Endothelial cell of umbilical vein (primary cell): ENCODE measurements at regions not wholly inside any gene's neighbourhood (a gene's known extent, or its start where the extent isn't known, plus 50 kb on each side); places are given as distances from the start of the nearest gene placed in this dataset.

Experiments
- BruUV-seq: library from RNA; stranded (reverse); fragments of 400-500 nt; replicated peaks from 2 replicates; lab custom pipeline; 2021; lab: Mats Ljungman, UMichigan
- CTCF ChIA-PET: fragments of 300-600, 350-600 bp; sonication (Branson Sonifier 250); formaldehyde crosslinking; loops from one replicate; lab custom pipeline; 2021; ENCODE audit warnings: antibody characterized with exemption, inconsistent platforms; lab: Charles Lee
- POLR2A ChIA-PET: fragments of 300-600, 350-600 bp; sonication (Branson Sonifier 250); formaldehyde crosslinking; loops from one replicate; lab custom pipeline; 2021; ENCODE audit warnings: antibody characterized with exemption, inconsistent platforms; lab: Charles Lee
- DNase-seq: peaks from one replicate; pipeline ENCODE4 v3.0.0-alpha.2; 2011; ENCODE audit warnings: low read depth, low spot score
- FAIRE-seq: peaks from 2 replicates; lab custom pipeline; 2011; peaks lifted over from hg19 to GRCh38; lab: Jason Lieb, UNC
- H2AFZ ChIP-seq: 2 replicates; pipeline ENCODE4 v1.6.0; 2012; ENCODE audit warnings: low read depth, low read length, control low read depth, inconsistent platforms
- H3K27ac ChIP-seq: 2 replicates; pipeline ENCODE4 v1.5.1; 2011; ENCODE audit warnings: low read depth, mild to moderate bottlenecking, control low read depth, low read length, moderate library complexity; ENCODE audit not compliant: insufficient read depth
- H3K27me3 ChIP-seq, 2 experiments: 2 replicates each; pipeline versions ENCODE4 v1.6.0 to v1.6.1; 2011; ENCODE audit warnings: low read length in 2 of 2, mixed read lengths in 1 of 2; ENCODE audit not compliant: control insufficient read depth in 2 of 2, insufficient read depth in 2 of 2
- H3K36me3 ChIP-seq, 2 experiments: 2 replicates in 1 of 2; 3 replicates in 1 of 2; pipeline ENCODE4 v1.5.1; 2011; ENCODE audit warnings: low read length in 2 of 2, mild to moderate bottlenecking in 1 of 2, moderate library complexity in 1 of 2; ENCODE audit not compliant: control insufficient read depth in 2 of 2, insufficient read depth in 2 of 2; ENCODE audit errors: extremely low read depth in 1 of 2
- H3K4me1 ChIP-seq: 3 replicates; pipeline ENCODE4 v1.5.1; 2011; ENCODE audit warnings: mild to moderate bottlenecking, low read length; ENCODE audit not compliant: control insufficient read depth, insufficient read depth; ENCODE audit errors: extremely low read depth
- H3K4me2 ChIP-seq: 2 replicates; pipeline ENCODE4 v1.6.1; 2011; ENCODE audit warnings: low read length, control low read depth, mixed read lengths; ENCODE audit not compliant: insufficient read depth
- H3K4me3 ChIP-seq, 3 experiments: fragments of 200-600 bp in 1 of 3; sonication (generic), shearing (Covaris generic) in 1 of 3; replicated peaks in 1 of 3; 2 replicates each; pipeline ENCODE4 v1.5.1; 2011 to 2016; ENCODE audit warnings: control low read depth in 3 of 3, low read length in 3 of 3, mild to moderate bottlenecking in 2 of 3, inconsistent platforms in 1 of 3, low read depth in 1 of 3, moderate library complexity in 1 of 3; ENCODE audit not compliant: insufficient read depth in 1 of 3
- H3K79me2 ChIP-seq: 2 replicates; pipeline ENCODE4 v1.6.0; 2012; ENCODE audit warnings: low read length, inconsistent platforms; ENCODE audit not compliant: control insufficient read depth, insufficient read depth
- H3K9ac ChIP-seq: replicated peaks from 2 replicates; pipeline ENCODE3; 2011; ENCODE audit warnings: low read length, control low read depth; ENCODE audit not compliant: insufficient read depth; ENCODE audit errors: extremely low read depth
- H3K9me1 ChIP-seq: replicated peaks from 3 replicates; pipeline ENCODE4 v1.6.0; 2011; ENCODE audit warnings: mild to moderate bottlenecking, low read length; ENCODE audit not compliant: control insufficient read depth, insufficient read depth; ENCODE audit errors: extremely low read depth
- H3K9me3 ChIP-seq: replicated peaks from 2 replicates; pipeline ENCODE4 v1.5.1; 2012; ENCODE audit warnings: low read length, inconsistent platforms; ENCODE audit not compliant: control insufficient read depth, insufficient read depth
- H4K20me1 ChIP-seq: replicated peaks from 2 replicates; pipeline ENCODE3; 2011; ENCODE audit warnings: mild to moderate bottlenecking, low read length; ENCODE audit not compliant: control insufficient read depth, insufficient read depth; ENCODE audit errors: extremely low read depth
- EZH2 ChIP-seq: IDR thresholded peaks from 2 replicates; pipeline ENCODE4 v1.6.1; 2012; ENCODE audit warnings: borderline replicate concordance, low read depth, mild to moderate bottlenecking, moderate library complexity, low read length, inconsistent platforms; ENCODE audit not compliant: severe bottlenecking
- FOS ChIP-seq: IDR thresholded peaks from 2 replicates; pipeline ENCODE4 v1.6.1; 2011; ENCODE audit warnings: mild to moderate bottlenecking, low read length, moderate library complexity, borderline replicate concordance; ENCODE audit not compliant: insufficient read depth
- GATA2 ChIP-seq: IDR thresholded peaks from 2 replicates; pipeline ENCODE4 v1.7.0; 2011; ENCODE audit warnings: low read depth, mild to moderate bottlenecking, moderate library complexity, mixed read lengths, low read length; ENCODE audit not compliant: insufficient read length, insufficient read depth
- JUN ChIP-seq: IDR thresholded peaks from 2 replicates; pipeline ENCODE4 v1.6.1; 2011; ENCODE audit warnings: borderline replicate concordance, low read depth; ENCODE audit not compliant: insufficient read length, insufficient read depth
- MYC ChIP-seq: IDR thresholded peaks from one replicate; pipeline ENCODE4 v1.6.1; 2011; ENCODE audit warnings: mild to moderate bottlenecking, low read depth, low read length
- POLR2A ChIP-seq: IDR thresholded peaks from 2 replicates; pipeline ENCODE4 v1.6.1; 2012; ENCODE audit warnings: low read depth, mild to moderate bottlenecking, control low read depth, low read length
- POLR2AphosphoS5 ChIP-seq: IDR thresholded peaks from 2 replicates; pipeline ENCODE4 v1.6.1; 2012; ENCODE audit warnings: low read depth, mild to moderate bottlenecking, control low read depth, low read length, moderate library complexity; ENCODE audit not compliant: insufficient read depth
- dilution Hi-C: fragments of 300-500 bp; cut with MboI; formaldehyde crosslinking; loops from one replicate; pipeline ENCODE4 v1.15.0; 2019; ENCODE audit warnings: low sequenced_read_pairs; ENCODE audit not compliant: extremely low pct_ligation_motif_present
- intact Hi-C: fragments of 100-400 bp; cut with micrococcal nuclease; formaldehyde crosslinking; loops from one replicate; pipeline ENCODE4 v1.10.0; 2022
- TF ChIP-seq, protein P1 (sequence below): IDR thresholded peaks from 2 replicates; pipeline ENCODE4 v1.6.1; 2011; ENCODE audit not compliant: insufficient read depth, insufficient read length
- TF ChIP-seq, protein P2 (sequence below), 2 donors: IDR thresholded peaks; 1 replicate in 1 of 2; 2 replicates in 1 of 2; pipeline ENCODE4 v1.5.1; 2011; ENCODE audit warnings: low read length in 2 of 2, mild to moderate bottlenecking in 2 of 2, moderate library complexity in 2 of 2, control low read depth in 1 of 2, inconsistent platforms in 1 of 2, low read depth in 1 of 2; ENCODE audit not compliant: insufficient read depth in 1 of 2; ENCODE audit errors: extremely low read depth in 1 of 2

DNA sequence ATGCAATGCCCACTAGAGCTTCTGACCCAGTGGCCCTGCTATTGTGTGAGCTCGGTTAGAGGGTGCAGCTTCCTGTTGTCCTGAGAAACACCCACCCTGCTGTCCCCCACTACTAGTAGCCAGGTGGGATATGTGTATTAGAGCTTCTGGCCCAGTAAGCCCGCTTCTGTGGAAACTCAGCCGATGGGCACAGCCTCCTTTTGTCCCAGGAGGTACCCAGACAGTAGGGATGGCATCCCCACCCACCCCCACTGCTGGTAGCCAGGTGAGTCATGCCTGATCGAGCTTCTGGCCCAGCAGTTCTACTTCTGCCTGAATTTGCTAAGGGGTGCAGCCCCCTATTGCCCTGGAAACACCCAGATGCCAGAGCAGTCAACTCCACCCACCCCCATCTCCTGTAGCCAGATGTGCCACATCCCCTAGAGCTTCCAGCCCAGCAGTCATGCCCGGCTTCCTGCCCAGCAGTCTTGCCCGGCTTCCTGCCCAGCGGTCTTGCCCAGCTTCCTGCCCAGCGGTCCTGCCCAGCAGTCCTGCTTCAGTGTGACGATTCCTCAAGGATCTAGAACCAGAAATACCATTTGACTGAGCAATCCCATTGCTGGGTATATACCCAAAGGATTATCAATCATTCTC lies 162.7 kb upstream of the KLF8 start:
- no peak for FAIRE-seq
- no peaks in the 10 kb centered on the region for H3K79me2 ChIP-seq
- POLR2A ChIA-PET = no interaction called here
- H3K36me3 ChIP-seq = no peaks in the 10 kb centered on the region
- no peak for DNase-seq
- H3K4me3 ChIP-seq = no peak overlapping the region
- H3K4me1 ChIP-seq = no peaks in the 10 kb centered on the region
- CTCF ChIA-PET = no interaction called here
- TF ChIP-seq JUN = no peak
- no peak for TF ChIP-seq POLR2AphosphoS5
- TF ChIP-seq, protein P1, sequence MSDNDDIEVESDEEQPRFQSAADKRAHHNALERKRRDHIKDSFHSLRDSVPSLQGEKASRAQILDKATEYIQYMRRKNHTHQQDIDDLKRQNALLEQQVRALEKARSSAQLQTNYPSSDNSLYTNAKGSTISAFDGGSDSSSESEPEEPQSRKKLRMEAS = no peak
- no peak for TF ChIP-seq POLR2A
- TF ChIP-seq GATA2 = no peak
- no peak for TF ChIP-seq FOS
- TF ChIP-seq, protein P2, sequence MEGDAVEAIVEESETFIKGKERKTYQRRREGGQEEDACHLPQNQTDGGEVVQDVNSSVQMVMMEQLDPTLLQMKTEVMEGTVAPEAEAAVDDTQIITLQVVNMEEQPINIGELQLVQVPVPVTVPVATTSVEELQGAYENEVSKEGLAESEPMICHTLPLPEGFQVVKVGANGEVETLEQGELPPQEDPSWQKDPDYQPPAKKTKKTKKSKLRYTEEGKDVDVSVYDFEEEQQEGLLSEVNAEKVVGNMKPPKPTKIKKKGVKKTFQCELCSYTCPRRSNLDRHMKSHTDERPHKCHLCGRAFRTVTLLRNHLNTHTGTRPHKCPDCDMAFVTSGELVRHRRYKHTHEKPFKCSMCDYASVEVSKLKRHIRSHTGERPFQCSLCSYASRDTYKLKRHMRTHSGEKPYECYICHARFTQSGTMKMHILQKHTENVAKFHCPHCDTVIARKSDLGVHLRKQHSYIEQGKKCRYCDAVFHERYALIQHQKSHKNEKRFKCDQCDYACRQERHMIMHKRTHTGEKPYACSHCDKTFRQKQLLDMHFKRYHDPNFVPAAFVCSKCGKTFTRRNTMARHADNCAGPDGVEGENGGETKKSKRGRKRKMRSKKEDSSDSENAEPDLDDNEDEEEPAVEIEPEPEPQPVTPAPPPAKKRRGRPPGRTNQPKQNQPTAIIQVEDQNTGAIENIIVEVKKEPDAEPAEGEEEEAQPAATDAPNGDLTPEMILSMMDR (IDR thresholded peaks at IDR 0.05; ENCODE audit: extremely low read depth in 1 of 2, insufficient read depth in 1 of 2, low read depth in 1 of 2, low read length in 2 of 2) = no peak
- TF ChIP-seq EZH2 = no peak
- no peak for TF ChIP-seq MYC
- no peak overlapping the region for H3K9ac ChIP-seq
- no peak overlapping the region for H2AFZ ChIP-seq
- H4K20me1 ChIP-seq = no peaks in the 10 kb centered on the region
- no peak overlapping the region for H3K4me2 ChIP-seq
- intact Hi-C loops = no loop called here
- H3K27me3 ChIP-seq = no peaks in the 10 kb centered on the region
- no TSS peak for BruUV-seq
- H3K9me3 ChIP-seq = no peaks in the 10 kb centered on the region
- no peak overlapping the region for H3K27ac ChIP-seq
- no peaks in the 10 kb centered on the region for H3K9me1 ChIP-seq
- dilution Hi-C loops = no loop called here
